GM04504 (cell line): ENCODE measurements at regions not wholly inside any gene's neighbourhood (a gene's known extent, or its start where the extent isn't known, plus 50 kb on each side); places are given as distances from the start of the nearest gene placed in this dataset.
A peak's percentile ranks its signal among the peaks of the same experiment; 100 is the strongest.
"Not testable (repeated sequence)": the region's sequence is repeated elsewhere in the genome, so short reads cannot be mapped to it uniquely, and the experiment has no call there.

Experiments
- DNase-seq: peaks from one replicate; pipeline ENCODE4 v3.0.0-alpha.2; 2012; ENCODE audit warnings: low read depth

DNA sequence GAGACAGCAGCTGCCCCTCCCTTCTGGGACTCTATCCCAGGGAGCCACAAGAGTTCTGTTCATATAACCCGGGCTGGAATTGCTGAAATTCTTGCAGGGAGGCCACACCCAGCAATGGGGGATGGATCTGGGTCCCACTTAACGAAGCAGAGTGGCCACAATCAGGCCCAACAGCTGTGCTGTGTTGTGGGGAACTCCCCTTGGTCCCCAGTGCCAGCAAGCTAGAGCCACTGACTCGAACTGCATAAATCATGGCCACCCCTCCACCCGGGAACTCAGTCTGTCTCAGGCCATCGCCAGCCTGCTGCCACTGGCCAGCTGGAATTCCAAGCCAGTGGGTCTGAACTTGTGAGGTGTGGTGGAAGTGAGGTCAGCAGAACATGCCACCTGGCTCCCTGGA lies 111.1 kb downstream of the KLF8 start:
- no peak for DNase-seq

DNA sequence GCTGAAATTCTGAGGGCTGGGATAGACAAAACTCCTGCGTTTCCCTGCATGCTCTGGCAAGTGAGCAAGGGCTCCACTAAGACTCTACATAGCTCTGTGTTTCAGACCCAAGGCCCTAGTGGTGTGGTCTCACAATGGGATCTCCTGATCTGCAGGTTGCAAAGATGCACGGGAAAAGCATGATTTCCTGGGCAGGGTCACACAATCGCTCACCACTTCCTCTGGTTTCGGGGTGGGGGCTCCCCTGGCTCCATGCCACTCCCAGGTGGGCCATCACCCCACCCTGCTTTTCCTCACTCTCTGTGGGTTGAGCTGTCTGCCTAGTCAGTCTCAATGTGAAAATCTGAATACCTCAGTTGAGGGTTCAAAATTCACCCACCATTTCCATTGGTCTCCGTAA lies 111.5 kb downstream of the KLF8 start:
- DNase-seq, result no peak

GRCh38 chrX:56358145-56358544 lies 126.0 kb downstream of the KLF8 start:
- DNase-seq, result not testable (repeated sequence)

DNA sequence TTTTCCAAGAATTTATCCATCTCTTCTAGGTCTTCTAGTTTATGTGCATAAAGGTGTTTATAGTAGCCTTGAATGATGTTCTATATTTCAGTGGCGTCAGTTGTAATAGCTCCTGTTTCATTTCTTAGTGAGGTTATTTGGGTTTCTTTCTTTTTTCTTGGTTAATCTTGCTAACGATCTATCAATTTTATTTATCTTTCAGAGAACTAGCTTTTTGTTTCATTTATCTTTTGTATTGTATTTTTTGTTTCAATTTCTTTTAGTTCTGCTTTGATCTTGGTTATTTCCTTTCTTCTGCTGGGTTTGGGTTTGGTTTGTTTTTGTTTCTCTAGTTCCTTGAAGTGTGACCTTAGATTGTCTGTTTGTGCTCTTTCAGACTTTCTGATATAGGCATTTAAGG lies 133.0 kb downstream of the KLF8 start:
- not testable (repeated sequence) for DNase-seq

GRCh38 chrX:56366901-56367300 lies 134.7 kb downstream of the KLF8 start:
- DNase-seq, result no peak

GRCh38 chrX:56368962-56369361 lies 136.8 kb downstream of the KLF8 start:
- DNase-seq, result no peak

DNA sequence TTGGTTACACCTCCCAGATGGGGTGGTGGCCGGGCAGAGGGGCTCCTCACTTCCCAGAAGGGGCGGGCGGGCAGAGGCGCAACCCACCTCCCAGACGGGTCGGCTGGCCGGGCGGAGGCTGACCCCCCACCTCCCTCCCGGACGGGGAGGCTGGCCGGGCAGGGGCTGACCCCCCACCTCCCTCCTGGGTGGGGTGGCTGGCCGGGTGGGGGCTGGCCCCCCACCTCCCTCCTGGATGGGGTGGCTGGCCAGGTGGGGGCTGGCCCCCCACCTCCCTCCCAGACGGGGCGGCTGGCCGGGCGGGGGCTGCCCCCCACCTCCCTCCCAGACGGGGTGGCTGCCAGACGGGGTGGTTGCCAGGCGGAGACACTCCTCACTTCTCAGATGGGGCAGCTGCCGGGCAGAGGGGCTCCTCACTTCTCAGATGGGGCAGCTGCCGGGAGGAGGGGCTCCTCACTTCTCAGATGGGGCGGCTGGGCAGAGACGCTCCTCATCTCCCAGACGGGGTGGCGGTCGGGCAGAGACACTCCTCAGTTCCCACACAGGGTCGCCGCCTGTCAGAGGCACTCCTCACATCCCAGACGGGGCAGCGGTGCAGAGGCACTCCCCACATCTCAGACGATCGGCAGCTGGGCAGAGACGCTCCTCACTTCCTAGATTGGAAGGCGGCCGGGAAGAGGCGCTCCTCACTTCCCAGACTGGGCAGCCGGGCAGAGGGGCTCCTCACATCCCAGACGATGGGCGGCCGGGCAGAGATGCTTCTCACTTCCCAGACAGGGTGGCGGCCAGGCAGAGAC lies 148.0 kb downstream of the KLF8 start:
- DNase-seq, result not testable (repeated sequence)

GRCh38 chrX:56382278-56382677 lies 150.1 kb downstream of the KLF8 start:
- no peak for DNase-seq

DNA sequence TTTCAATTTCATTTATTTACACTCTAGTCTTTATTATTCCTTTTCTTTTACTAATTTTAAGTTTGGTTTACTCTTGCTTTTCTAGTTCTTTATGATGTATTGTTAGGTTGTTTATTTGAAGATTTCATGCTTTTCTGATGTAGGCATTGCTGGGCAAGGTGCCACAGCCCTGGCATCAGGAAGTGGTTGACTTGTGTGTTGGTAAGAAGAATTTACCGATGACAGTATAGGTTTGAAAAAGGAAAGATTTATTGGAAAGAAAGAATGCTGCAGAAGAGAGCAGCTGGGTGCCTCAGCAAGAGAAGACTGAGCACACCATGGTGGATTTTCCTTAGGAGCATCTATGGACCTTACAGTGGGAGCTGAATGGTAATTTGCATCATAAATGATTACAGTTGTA lies 153.2 kb downstream of the KLF8 start:
- no peak for DNase-seq

- no peak for DNase-seq
Measured at GRCh38 chrX:56385960-56386359, 153.8 kb downstream of the KLF8 start.

GRCh38 chrX:56397636-56398035 lies 165.5 kb downstream of the KLF8 start:
- no peak for DNase-seq

- no peak for DNase-seq
Measured at GRCh38 chrX:56402207-56402606, 161.2 kb upstream of the UBQLN2 start.

DNA sequence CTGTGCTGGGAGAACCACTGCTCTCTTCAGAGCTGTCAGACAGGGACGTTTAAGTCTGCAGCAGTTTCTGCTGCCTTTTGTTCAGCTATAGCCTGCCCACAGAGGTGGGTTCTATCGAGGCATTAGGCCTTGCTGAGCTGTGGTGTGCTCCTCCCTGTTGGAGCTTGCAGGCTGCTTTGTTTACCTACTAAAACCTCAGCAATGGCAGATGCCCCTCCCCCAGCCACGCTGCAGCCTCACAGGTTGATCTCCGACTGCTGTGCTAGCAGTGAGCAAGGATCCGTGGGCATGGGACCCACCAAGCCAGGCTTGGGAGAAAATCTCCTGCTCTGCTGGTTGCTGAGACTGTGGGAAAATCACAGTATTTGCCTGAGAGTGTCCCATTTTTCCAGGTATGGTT lies 133.8 kb upstream of the UBQLN2 start:
- DNase-seq, result no peak

DNA sequence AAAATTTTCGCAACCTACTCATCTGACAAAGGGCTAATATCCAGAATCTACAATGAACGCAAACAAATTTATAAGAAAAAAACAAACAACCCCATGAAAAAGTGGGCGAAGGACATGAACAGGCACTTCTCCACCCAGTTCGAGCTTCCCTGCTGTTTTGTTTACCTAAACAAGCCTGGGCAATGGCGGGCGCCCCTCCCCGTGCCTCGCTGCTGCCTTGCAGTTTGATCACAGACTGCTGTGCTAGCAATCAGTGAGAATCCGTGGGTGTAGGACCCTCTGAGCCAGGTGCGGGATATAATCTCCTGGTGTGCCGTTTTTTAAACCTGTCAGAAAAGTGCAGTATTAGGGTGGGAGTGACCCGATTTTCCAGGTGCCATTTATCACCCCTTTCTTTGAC lies 111.4 kb upstream of the UBQLN2 start:
- DNase-seq, result not testable (repeated sequence)

DNA sequence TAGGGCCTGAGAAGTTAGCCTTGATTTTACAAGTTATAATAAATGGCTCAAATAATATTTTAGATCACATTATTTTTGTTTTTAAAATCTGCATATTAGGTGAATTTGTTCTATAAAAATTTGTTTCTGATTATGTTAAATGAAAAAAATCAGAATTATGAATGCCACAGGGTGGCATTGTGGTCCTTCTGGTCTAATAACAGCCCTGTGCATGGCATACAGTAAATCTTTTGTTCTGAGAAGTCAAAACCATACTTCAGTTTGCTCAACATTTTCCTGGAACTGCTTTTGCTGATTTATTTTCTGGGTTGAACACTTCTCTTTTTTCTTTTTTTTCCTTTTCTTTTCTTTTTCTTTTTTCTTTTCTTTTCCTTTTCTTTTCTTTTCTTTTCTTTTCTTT lies 101.0 kb upstream of the UBQLN2 start:
- DNase-seq, result no peak

DNA sequence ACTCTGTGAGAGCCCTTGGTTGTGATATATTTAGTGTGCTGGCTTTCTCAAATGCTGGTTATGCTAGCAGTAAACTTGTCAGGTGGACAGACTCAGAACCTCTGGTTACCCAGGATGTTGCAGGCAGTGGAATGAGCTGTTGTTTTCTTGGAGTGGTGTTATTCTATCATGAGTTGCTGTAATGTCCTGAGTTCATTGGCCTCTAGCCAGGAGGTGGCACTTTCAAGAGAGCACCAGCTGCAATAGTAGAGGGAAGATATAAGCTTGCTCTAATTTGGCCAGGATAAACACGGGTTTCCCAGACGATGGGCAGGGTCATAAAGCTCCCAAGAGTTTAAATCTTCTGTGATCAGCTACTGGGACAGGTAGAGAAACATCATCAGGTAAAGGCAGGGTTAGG lies 95.0 kb upstream of the UBQLN2 start:
- DNase-seq, result no peak

DNA sequence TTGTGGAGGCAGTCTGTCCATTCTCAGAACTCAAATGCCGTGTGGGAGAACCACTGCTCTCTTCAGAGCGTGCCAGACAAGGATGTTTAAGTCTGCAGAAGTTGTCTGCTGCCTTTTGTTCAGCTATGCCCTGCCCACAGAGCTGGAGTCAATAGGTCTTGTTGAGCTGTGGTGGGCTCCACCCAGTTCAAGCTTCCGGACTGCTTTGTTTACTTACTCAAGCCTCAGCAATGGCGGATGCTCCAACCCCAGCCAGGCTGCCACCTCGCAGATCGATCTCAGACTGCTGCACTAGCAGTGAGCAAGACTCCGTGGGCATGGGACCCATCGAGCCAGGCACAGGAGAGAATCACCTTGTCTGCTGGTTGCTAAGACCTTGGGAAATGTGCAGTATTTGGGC lies 68.5 kb upstream of the UBQLN2 start:
- not testable (repeated sequence) for DNase-seq

- DNase-seq, result no peak
Measured at GRCh38 chrX:56498756-56499155, 64.7 kb upstream of the UBQLN2 start.

DNA sequence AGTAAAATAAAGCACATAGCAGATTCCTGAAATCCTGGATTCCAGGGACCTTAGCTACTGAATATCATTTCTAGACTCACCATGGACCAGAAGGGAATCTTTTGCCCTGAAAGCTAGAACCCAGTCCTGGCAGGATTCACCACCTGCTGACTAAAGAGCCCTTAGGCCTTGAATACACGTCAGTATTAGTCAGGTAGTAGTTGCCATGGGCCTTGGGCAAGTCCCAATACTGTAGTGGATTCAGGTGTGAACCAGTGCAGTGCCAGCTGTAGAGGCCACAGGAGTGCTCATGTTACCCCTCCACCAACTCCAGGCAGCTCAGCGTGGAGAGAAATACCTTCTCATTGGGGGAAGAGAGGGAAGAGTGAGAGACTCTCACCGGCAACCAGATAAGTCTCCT lies 64.1 kb upstream of the UBQLN2 start:
- DNase-seq, result no peak

DNA sequence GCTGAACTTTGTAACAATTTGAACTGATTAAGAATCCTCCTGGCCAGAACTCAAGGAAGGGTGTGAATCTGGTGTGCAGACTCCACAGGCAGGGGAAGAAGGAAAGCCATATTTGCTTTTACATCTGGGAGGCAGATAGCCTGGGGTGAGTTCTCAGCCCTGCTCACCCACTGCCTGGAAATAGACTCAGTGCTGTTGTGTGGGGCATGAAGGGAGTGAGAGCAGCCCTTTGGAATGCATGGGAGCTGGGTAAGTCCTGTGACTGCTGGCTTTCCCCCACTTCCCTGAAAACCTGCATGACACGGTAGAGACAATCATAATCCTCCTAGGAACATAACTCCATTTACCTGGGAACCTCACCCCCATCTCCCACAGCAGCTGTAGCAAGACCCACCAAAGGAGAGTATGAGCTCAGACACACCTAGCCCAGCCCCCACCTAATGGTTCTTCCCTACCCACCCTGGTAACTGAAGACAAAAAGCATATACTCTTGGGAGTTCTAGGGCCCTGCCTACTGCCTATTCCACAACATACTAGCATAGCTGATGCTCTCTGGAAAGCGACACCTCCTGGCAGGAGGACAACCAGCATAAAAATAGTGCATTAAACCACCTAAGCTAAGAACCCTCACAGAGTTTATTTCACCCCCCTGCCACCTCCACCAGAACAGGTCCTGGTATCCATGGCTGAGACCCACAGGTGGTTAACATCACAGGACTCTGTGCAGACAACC lies 59.3 kb upstream of the UBQLN2 start:
- DNase-seq, result peak; percentile 9

GRCh38 chrX:56505866-56506265 lies 57.6 kb upstream of the UBQLN2 start:
- no peak for DNase-seq
